Renal pelvis (tissue), 1 donor: ENCODE measurements at regions not wholly inside any gene's neighbourhood (a gene's known extent, or its start where the extent isn't known, plus 50 kb on each side); places are given as distances from the start of the nearest gene placed in this dataset.
A peak's percentile ranks its signal among the peaks of the same experiment; 100 is the strongest.
"Not testable (repeated sequence)": the region's sequence is repeated elsewhere in the genome, so short reads cannot be mapped to it uniquely, and the experiment has no call there.

Experiments
- DNase-seq: peaks from one replicate; pipeline ENCODE4 v3.0.0-alpha.2; 2013

DNA sequence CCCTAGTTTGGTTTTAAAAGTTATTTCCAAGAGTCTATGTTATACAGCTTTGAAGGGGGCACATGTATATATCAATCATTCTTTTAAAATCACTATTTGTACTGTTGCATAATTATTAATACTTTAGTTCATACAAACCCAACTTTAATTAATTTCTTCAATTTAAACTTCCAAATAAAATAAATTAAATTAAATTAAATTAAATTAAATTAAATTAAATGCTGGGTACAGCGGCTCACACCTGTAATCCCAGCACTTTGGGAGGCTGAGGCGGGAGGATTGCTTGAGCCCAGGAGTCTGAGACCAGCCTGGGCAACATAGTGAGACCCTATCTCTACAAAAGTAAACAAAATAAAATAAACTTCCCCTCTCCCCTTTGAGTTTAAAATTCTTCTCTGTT is 98.9 kb upstream of the MYO10 start:
- not testable (repeated sequence) for DNase-seq

DNA sequence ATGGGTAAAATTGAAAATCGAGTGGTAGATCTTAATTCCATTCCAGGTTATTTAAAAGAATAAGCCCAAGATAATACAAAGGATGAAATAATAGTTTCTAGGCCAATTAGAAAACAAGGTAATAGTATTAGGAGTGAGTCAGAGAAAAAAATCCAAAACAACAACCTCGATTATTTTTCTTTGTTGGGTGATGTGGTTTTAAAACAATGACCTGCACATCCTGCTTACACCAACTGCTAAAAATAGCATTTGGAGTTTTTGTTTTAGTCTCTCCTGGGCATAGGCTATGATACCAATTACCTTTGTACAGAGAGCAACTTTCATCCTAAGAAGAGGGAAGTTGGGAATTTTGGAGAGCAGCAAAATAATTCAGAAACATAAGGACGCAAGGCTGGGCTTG is 101.7 kb upstream of the MYO10 start:
- DNase-seq: no peak

DNA sequence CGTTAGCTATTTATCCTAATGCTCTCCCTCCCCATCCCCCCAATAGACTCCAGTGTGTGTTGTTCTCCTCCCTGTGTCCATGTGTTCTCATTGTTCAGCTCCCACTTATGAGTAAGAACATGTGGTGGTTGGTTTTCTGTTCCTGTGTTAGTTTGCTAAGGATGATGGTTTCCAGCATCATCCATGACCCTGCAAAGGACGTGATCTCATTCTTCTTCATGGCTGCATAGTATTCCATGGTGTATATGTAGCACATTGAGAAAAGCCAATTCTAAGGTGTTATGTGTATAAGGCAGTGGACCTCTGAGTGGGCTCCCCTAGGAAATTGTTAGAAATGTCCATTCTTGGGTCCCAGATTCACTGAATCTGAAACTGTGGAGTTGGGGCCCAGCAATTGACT is 103.1 kb upstream of the MYO10 start:
- DNase-seq: no peak

DNA sequence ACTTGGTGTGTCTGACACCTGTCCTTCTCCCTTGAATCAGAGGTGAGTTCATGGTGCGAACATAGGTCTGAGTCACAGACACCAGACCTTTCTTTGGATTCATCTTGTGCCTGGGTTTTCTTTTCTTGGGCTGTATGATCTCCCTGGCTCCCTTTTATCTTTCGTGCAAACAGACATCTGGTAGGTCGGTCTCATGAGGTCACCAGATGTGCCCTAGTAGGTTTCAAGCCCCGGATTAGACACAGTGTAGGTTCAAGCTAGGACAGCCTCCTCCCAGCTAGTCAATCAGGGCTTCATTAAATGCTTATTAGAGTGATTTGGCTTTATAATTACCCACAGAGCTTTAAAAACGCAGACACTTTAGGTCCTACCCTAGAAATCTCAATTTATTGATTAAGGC is 106.0 kb upstream of the MYO10 start:
- DNase-seq: no peak

DNA sequence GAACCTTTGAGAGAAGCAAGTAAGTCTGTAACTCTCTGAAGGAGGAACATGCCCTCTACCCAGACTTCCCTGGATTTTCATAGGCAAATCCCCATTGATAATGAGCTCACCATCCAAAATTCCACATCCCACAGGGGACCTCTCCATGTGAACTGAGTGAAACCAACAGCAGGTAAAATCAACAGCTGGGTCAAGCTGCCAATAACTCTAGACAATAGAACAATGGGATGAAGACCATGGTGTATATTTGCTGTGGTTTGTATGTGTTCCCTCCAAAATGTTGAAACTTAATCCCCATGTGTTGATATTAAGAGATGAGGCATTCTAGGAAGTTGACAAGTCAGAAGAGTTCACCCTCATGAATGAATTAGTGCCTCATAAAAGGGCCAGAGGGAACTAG is 110.2 kb upstream of the MYO10 start:
- no peak for DNase-seq

DNA sequence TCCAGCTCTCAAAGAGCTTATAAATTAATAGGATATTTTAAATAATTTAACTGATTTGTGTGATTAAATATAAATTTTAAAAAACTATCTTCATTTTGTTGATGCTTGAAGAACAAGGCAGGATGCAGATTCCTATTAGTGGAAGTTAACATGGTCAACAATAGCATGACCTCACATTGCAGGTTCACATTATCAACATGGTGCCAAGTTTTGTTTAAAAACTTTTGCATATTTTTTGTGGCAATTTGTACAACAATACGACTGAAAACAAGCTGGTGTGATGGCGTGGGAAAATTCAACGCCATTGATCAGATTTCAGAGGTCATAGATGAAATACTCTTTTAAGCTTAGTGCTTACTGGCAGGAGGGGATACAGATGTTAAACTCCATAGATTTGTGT is 114.1 kb upstream of the MYO10 start:
- DNase-seq: no peak

DNA sequence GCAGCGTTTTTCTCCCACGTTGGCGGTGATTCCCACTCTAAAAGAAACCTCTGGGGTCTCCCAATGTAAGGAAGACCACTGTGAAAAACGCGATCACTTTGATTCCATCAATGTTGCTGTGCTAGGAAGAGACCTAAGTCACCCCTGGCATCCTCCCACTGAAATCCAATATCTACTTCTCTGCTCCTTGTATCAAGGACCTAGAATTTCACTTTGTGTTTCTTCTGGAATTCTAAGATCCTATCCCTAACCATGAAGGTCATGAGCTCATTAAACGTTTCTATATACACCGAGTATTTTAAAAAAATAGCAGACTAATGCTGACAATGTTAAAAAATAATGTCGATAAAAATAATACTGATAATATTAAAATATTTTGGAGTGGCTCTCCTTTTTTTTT is 118.8 kb upstream of the MYO10 start:
- DNase-seq: no peak

DNA sequence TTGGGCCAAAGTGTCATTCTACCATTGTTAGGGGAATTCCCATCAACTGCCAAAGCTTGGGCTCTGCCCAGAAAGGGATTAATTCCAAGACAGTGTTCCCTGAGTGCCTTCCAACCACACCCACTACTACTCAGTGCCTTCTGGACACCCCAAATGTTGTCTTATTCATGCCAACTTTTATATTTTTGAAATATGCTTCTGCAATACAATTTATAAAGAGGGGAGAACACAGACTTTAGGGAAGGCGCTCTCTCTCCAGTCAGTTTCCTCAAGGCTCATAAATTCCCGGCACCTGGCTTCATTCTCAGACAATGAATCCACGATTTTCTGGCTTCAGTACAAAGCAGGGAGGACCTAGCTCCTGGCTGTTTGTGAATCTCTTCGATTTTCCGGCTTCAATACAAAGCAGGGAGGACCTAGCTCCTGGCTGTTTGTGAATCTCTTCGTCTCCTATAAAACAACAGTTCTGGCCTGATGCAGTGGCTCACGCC is 120.1 kb upstream of the MYO10 start:
- DNase-seq: no peak

DNA sequence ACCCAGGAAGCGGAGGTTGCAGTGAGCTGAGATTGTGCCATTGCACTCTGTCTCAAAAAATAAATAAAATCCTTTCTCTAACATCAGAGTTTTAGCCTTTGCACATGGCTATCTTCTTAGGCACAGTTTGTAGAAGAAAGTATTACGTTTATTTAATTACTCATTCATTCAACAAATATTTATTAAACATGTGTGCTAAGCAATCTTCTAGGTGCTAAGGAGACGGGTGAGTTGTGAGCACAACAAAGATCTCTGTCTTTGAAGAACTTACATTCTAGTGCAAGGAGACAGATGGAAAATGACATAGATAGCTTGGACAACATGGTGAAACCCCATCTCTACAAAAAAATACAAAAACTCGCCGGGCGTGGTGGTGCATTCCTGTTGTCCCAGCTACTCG is 122.3 kb upstream of the MYO10 start:
- no peak for DNase-seq

DNA sequence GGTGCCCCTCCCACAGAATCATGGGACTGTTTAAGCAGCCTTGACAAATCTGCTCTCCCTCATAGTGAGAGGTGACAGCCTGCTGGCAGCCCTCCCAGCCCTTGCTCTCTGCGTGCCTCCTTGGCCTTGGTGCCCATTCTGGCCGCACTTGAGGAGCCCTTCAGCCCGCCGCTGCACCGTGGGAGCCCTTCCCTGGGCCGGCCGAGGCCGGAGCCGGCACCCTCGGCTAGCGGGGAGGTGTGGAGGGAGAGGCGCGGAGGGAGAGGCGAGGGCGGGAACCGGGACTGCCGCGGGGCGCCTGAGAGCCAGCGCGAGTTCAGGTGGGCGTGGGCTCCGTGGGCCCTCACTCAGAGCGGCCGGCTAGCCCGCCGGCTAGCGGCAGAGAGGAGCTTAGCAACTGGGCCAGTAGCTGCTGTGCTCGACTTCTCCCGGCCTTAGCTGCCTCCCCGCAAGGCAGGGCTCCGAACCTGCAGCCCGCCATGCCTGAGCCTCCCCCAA is 125.9 kb upstream of the MYO10 start:
- DNase-seq: no peak

DNA sequence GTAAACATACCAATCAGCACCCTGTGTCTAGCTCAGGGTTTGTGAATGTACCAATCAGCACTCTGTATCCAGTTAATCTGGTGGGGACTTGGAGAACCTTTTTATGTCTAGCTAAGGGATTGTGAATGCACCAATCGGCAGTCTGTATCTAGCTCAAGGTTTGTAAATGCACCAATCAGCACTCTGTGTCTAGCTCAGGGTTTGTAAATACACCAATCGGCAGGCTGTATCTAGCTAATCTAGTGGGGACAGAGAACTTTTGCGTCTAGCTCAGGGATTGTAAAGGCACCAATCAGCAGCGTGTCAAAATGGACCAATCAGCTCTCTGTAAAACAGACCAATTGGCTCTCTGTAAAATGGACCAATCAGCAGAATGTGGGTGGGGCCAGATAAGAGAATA is 126.7 kb upstream of the MYO10 start:
- not testable (repeated sequence) for DNase-seq

DNA sequence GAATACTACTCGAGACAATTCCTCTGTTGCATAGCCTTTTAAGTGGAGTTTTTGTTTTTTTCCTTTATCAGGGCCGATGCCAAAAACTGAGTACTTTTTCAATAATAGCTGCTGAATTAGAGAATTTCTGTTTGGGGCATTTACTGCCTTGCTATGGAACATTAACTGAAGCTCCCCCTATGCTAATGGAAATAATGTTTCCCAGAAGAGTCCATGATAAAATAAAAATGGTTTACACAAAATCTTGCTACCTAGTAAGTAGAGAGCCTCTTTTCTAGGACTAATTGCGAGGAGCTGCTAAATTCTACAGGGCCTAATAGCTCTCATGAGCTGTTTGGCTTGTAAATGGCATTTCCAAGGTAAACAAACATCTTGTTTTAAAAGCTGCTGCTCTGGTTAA is 128.2 kb upstream of the MYO10 start:
- no peak for DNase-seq

DNA sequence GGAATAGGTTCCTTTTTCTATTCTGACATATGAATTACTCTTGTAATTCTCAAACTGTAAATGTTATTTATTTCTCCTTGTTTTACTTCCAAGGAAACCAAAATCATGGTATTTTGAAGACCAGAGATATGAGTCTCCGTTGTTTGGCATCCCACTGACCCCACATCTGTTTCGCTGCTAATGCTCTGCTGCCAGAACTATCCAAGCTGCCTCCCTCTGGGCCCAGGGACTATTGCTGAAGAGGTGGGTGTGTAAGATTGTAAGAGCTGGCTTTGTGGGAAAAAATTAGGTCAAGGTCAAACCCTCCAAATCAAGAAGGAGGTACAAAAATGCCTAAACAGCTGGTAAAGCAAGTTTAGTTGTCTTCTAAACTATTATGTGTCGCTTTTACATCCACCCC is 129.4 kb upstream of the MYO10 start:
- no peak for DNase-seq

DNA sequence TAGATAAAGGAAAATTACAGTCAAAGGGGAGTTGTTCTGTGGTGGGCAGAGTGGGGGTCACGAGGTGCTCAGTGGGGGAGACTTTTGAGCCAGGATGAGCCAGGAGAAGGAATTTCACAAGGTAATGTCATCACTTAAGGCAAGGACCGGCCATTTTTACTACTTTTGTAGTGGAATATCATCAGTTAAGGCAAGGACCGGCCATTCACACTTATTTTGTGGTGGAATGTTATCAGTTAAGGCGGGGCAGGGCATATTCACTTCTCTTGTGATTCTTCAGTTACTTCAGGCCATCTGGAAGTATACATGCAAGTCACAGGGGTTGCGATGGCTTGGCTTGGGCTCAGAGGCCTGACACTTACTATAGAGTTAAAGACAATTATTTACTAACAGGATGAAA is 129.9 kb upstream of the MYO10 start:
- DNase-seq: not testable (repeated sequence)

DNA sequence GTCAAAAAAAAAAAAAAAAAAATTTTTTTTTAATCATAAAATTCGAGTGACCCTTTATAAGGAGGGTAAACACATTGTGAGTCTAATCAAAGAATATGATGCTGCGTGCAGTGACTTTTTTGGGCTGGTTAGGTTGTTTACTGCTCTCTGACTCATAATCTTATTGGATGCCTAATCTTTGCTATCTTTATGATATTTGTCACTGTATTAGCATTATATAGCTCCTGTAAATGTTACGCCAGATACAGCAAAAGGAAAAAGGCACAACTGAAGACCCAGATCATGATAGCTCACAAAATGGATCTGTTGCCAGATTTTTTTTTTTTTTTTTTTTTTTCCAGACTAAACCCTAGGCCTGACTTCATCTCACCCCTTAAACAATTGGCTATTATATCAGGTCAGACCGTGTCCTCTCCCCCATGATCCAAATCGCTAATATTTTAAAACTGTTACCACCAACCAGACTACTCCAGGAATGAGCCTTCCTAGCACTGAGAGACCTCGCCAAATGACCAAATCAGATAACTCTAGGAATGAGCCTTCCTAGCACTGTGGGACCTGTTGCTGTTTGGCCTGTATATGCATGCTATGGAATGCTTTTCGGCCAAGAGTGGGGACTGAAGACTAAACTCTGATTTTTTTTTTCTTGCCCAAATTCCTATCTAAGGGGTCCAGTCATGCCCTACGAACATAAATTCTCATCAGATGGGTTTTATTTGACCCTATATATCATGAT is 131.7 kb upstream of the MYO10 start:
- DNase-seq: no peak

DNA sequence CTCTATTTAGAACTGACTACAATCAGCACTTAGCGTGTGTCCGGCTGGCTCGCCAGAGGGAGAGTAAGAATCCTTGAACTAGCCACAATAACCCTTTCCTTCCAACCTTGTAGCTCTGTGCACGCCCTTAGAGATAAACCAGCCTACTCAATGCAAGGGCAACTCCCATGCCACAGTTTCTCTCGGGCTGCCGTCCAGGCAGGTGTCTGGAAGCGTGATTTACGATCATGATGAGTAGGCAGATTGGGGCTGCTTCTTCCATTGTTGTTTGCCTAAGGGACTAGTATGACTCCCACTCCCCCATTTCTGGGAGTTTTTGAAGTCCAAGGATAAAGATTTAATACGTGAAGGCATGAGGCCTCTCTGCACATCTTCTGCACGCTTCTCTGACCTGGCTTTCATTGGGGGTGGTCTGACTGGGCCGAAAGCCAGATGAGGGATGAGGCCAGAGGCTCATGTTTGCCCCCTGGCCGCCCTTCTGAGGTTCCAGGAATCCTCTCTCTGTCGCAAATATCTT is 134.0 kb upstream of the MYO10 start:
- DNase-seq: peak; percentile 82

DNA sequence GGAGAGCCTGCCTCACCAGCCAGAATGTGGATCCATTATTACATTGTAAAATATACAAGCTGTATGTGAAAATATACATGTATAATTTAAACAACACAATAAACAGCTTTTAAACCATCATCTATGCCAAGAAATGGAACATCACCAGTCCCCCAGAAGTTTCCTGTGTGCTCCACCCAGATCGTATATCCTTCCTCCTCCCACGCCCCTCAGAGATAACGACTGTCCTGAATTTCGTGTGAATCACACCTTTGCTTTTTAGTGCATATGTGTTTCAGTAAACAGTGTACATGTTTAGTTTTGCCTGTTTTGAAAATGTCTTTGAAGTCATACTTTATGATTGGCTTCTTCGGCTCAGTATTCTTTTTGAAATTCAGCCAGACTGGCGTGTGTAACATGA is 134.6 kb upstream of the MYO10 start:
- DNase-seq: no peak

DNA sequence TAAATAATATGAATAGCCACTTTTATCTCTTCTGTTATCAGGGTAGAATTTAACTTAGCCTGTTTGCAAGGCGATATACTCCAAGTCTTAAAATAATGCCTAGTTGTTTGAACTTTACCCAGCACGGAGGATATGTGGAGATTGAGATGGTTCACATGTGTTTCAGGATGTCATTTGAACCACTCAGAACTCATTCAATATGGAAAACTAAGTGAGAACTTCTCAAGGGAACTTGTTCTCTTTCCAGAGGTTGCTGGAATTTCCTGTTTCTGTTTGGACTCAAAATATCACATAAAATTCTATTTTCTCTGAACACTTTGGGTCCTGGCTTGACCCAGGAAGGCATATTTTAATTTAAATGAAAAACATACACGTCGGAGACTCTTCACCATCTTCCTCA is 139.1 kb upstream of the MYO10 start:
- DNase-seq: no peak

DNA sequence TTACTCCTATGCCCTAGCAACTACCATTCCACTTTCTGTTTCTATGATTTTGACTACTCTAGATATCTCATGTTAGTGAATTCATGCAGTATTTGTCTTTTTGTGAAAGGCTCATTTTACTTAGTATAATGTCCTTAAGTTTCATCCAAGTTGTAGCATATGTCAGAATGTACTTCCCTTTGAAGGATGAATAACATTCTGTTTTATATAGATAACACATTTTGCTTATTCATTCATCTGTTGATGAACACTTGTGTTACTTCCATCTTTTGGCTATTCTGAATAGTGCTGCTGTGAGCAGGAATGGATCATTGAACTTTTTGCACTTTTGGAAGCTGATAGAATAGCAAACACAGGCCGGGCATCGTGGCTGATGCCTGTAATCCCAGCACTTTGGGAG is 140.2 kb upstream of the MYO10 start:
- DNase-seq: no peak

DNA sequence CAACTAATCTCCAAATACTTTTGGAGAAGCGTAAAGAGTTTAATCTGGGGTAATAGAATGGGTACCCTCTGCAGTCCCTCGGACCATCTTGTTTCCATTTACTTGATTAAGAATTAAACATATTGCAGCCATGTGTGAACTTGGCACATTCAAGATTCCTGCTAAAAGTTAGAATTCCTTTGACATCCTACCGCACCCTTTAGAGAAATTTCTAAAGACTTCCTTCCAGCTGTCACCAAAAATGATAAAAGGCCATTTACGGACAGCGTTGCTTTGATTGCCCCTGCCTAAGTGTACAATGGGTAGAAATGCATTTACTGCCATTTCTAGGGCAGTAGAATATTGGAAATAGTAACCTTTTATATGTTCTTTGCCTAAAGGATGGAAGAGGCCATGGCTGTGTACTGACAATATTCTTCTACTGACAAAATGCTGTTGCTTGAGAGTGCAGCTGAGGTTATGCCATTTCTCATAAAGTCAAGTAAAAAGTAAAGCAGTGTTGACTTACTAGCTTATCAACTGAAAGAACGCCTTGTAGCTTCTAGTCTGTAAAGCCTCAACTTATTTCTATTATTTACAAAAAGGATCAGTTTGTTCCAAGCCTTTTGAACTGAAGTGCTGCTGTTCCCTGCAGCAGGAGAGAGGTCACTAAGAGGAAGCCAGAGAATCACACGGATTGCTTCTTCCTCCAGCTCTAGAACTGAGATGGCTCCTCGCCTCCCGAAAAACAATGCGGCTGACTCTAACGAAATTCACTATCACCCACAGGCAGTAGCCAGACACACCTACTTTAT is 139.8 kb upstream of the BASP1 start:
- DNase-seq: no peak

DNA sequence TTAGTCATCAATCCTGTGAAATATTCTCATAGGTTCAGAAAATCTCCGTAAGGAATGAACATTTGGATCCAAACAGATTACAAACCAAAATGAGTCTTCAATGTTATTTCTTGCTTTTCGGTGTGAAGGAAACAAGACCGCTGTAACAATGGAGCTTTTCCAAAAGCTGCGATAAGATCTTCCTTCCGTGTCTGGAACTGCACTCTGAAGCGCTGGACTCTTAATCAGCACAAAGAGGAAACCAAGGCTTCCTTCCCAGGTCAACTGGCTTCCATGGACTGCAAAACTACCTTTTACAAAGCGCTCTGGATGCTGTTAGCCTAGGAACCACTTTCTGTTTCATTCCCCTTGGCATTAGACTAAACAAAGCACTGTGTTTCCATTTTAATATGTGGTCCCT is 137.9 kb upstream of the BASP1 start:
- no peak for DNase-seq

DNA sequence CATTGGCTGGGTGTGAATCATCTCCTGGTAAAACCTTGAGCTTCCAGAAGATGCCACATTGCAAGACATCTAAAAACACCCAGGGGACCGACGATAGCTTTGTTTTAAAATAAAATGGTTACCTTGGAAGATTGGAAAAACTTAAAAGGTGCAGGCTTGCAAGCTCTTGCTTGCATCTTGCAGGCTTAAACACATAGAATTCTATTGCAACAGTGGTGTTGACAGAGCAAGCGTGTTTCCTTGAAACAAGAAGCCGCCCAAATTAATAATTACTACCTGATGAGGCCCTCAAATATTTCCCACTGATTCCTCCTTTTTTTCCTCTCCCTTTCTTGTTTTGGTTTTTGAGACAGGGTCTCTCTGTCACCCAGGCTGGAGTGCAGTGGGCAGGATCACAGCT is 137.1 kb upstream of the BASP1 start:
- DNase-seq: no peak

DNA sequence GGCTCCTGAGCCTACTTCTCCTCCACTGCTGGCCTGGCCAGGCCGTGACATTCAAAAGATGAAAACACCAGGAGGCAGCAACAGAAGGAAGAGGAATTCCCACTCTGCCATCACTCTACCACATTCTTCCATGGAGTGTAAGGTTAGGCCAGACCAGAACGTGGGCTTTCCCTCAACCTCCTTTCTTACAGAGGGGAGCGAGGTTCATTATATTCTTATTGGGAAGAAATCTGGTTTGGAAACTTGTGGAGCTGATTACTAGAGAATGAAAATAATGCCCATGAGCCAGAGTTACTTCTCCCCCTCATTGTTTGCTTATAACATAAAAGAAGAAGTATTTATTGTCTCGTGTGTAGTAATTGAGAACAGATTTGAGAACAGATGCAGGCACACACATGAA is 136.3 kb upstream of the BASP1 start:
- no peak for DNase-seq
